ENCODE measurements at regions not wholly inside any gene's neighbourhood (a gene's known extent, or its start where the extent isn't known, plus 50 kb on each side); places are given as distances from the start of the nearest gene placed in this dataset.

GRCh38 chr17:36791942-36792475 lies 145.3 kb upstream of the LHX1 start:
- H3K36me3 ChIP-seq (ENCODE audit: insufficient read depth, low read length) = no peaks in the 10 kb centered on the region
- H4K20me1 ChIP-seq (ENCODE audit: insufficient read depth, low read length) = no peaks in the 10 kb centered on the region
- H3K9ac ChIP-seq (ENCODE audit: low read depth, low read length) = no peak overlapping the region
- H2AFZ ChIP-seq (ENCODE audit: low read depth, low read length) = no peak overlapping the region
- no peak overlapping the region for H3K4me2 ChIP-seq (ENCODE audit: insufficient read depth, low read length)
- ATAC-seq (ENCODE audit: insufficient read depth, low read depth) (no peak), DNase-seq (no peak)
- TF ChIP-seq, protein P1, sequence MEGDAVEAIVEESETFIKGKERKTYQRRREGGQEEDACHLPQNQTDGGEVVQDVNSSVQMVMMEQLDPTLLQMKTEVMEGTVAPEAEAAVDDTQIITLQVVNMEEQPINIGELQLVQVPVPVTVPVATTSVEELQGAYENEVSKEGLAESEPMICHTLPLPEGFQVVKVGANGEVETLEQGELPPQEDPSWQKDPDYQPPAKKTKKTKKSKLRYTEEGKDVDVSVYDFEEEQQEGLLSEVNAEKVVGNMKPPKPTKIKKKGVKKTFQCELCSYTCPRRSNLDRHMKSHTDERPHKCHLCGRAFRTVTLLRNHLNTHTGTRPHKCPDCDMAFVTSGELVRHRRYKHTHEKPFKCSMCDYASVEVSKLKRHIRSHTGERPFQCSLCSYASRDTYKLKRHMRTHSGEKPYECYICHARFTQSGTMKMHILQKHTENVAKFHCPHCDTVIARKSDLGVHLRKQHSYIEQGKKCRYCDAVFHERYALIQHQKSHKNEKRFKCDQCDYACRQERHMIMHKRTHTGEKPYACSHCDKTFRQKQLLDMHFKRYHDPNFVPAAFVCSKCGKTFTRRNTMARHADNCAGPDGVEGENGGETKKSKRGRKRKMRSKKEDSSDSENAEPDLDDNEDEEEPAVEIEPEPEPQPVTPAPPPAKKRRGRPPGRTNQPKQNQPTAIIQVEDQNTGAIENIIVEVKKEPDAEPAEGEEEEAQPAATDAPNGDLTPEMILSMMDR (IDR thresholded peaks at IDR 0.05; ENCODE audit: borderline replicate concordance, extremely low read depth, low read length, poor library complexity, severe bottlenecking) = no peak
- no peak for TF ChIP-seq EZH2 (IDR thresholded peaks at IDR 0.05; ENCODE audit: borderline replicate concordance, low read depth, low read length, severe bottlenecking)
- no peaks in the 10 kb centered on the region for H3K79me2 ChIP-seq (ENCODE audit: insufficient read depth, low read length)
- no peaks in the 10 kb centered on the region for H3K9me3 ChIP-seq (ENCODE audit: insufficient read depth, low read length, severe bottlenecking)
- no peak overlapping the region for H3K27ac ChIP-seq (ENCODE audit: low read length)
- H3K4me3 ChIP-seq (ENCODE audit: low read depth in 1 of 2, low read length in 2 of 2) = no peak overlapping the region
- no peaks in the 10 kb centered on the region for H3K4me1 ChIP-seq (ENCODE audit: insufficient read depth, low read length)
- H3K27me3 ChIP-seq (ENCODE audit: insufficient read depth, low read length, poor library complexity) = peaks cover 17% of the 10 kb centered on the region

DNA sequence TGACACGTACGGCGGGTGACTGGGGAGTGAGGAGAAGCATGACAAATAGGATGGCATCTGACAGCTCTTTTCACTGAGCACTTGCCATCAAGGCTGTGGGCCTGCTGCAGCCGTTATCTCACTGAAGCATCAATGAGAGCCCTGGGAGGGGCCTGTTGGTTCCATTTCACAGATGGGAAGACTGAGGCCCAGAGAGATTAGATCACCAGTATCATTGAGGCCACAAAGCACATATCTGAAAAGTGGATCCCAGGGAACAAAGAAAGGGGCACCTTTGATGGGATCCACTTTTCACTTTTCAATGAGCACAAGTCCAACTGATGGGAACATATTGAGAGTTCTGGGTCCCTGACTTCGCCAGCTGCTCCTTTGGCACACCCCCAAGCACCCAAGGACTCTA lies 144.4 kb upstream of the LHX1 start:
- no peak overlapping the region for H3K4me2 ChIP-seq (ENCODE audit: insufficient read depth, low read length)
- peaks cover 21% of the 10 kb centered on the region for H3K27me3 ChIP-seq (ENCODE audit: insufficient read depth, low read length, poor library complexity)
- no peak overlapping the region for H3K27ac ChIP-seq (ENCODE audit: low read length)
- H3K4me3 ChIP-seq (ENCODE audit: low read depth in 1 of 2, low read length in 2 of 2) = no peak overlapping the region
- H4K20me1 ChIP-seq (ENCODE audit: insufficient read depth, low read length) = no peaks in the 10 kb centered on the region
- H3K79me2 ChIP-seq (ENCODE audit: insufficient read depth, low read length) = no peaks in the 10 kb centered on the region
- TF ChIP-seq EZH2 (IDR thresholded peaks at IDR 0.05; ENCODE audit: borderline replicate concordance, low read depth, low read length, severe bottlenecking) = no peak
- TF ChIP-seq, protein P1 (IDR thresholded peaks at IDR 0.05; ENCODE audit: borderline replicate concordance, extremely low read depth, low read length, poor library complexity, severe bottlenecking) = no peak
- H3K9me3 ChIP-seq (ENCODE audit: insufficient read depth, low read length, severe bottlenecking) = no peaks in the 10 kb centered on the region
- H3K9ac ChIP-seq (ENCODE audit: low read depth, low read length) = no peak overlapping the region
- ATAC-seq (ENCODE audit: insufficient read depth, low read depth) (no peak), DNase-seq (no peak)
- no peak overlapping the region for H2AFZ ChIP-seq (ENCODE audit: low read depth, low read length)
- H3K4me1 ChIP-seq (ENCODE audit: insufficient read depth, low read length) = no peaks in the 10 kb centered on the region
- H3K36me3 ChIP-seq (ENCODE audit: insufficient read depth, low read length) = no peaks in the 10 kb centered on the region

GRCh38 chr17:36793976-36794375 lies 143.3 kb upstream of the LHX1 start:
- no peaks in the 10 kb centered on the region for H4K20me1 ChIP-seq (ENCODE audit: insufficient read depth, low read length)
- no peak overlapping the region for H3K9ac ChIP-seq (ENCODE audit: low read depth, low read length)
- H3K27me3 ChIP-seq (ENCODE audit: insufficient read depth, low read length, poor library complexity) = peaks cover 16% of the 10 kb centered on the region
- no peak overlapping the region for H3K4me3 ChIP-seq (ENCODE audit: low read depth in 1 of 2, low read length in 2 of 2)
- no peak for TF ChIP-seq EZH2 (IDR thresholded peaks at IDR 0.05; ENCODE audit: borderline replicate concordance, low read depth, low read length, severe bottlenecking)
- TF ChIP-seq, protein P1 (IDR thresholded peaks at IDR 0.05; ENCODE audit: borderline replicate concordance, extremely low read depth, low read length, poor library complexity, severe bottlenecking) = no peak
- DNase-seq = no peak
- H3K36me3 ChIP-seq (ENCODE audit: insufficient read depth, low read length) = no peaks in the 10 kb centered on the region
- H3K4me2 ChIP-seq (ENCODE audit: insufficient read depth, low read length) = no peak overlapping the region
- H3K79me2 ChIP-seq (ENCODE audit: insufficient read depth, low read length) = no peaks in the 10 kb centered on the region
- no peaks in the 10 kb centered on the region for H3K9me3 ChIP-seq (ENCODE audit: insufficient read depth, low read length, severe bottlenecking)
- no peak overlapping the region for H2AFZ ChIP-seq (ENCODE audit: low read depth, low read length)
- ATAC-seq (ENCODE audit: insufficient read depth, low read depth) = no peak
- H3K27ac ChIP-seq (ENCODE audit: low read length) = no peak overlapping the region
- no peaks in the 10 kb centered on the region for H3K4me1 ChIP-seq (ENCODE audit: insufficient read depth, low read length)

All from DND-41 (cell line).